CD4-positive, alpha-beta T cell treated with Interleukin-15 for 1 hour (primary cell): ENCODE measurements at regions not wholly inside any gene's neighbourhood (a gene's known extent, or its start where the extent isn't known, plus 50 kb on each side); places are given as distances from the start of the nearest gene placed in this dataset.
"Not testable (repeated sequence)": the region's sequence is repeated elsewhere in the genome, so short reads cannot be mapped to it uniquely, and the experiment has no call there.

ENCODE experiments used
- DNase-seq: peaks from one replicate; pipeline ENCODE4 v3.0.0-alpha.2; 2020

- DNase-seq = no peak
Measured at GRCh38 chr14:71165121-71166031, 258.1 kb downstream of the PCNX1 start.

GRCh38 chr14:71166180-71166837 is 259.1 kb downstream of the PCNX1 start:
- no peak for DNase-seq

DNA sequence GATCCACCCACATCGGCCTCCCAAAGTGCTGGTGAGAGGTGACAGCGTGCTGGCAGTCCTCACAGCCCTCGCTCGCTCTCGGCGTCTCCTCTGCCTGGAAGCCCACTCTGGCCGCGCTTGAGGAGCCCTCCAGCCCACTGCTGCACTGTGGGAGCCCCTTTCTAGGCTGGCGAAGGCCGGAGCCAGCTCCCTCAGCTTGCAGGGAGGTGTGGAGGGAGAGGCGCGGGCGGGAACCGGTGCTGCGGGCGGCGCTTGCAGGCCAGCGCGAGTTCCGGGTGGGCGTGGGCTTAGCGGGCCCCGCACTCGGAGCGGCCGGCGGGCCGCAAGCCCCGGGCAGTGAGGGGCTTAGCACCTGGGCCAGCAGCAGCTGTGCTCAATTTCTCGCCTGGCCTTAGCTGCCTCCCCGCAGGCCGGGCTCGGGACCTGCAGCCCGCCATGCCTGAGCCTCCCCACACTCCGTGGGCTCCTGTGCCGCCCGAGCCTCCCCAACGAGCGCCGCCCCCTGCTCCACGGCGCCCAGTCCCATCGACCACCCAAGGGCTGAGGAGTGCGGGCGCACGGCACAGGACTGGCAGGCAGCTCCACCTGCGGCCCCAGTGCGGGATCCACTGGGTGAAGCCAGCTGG is 260.2 kb downstream of the PCNX1 start:
- not testable (repeated sequence) for DNase-seq

- DNase-seq = not testable (repeated sequence)
Measured at GRCh38 chr14:71168161-71168560, 260.9 kb downstream of the PCNX1 start.

- no peak for DNase-seq
Measured at GRCh38 chr14:71168564-71169427, 261.5 kb downstream of the PCNX1 start.

DNA sequence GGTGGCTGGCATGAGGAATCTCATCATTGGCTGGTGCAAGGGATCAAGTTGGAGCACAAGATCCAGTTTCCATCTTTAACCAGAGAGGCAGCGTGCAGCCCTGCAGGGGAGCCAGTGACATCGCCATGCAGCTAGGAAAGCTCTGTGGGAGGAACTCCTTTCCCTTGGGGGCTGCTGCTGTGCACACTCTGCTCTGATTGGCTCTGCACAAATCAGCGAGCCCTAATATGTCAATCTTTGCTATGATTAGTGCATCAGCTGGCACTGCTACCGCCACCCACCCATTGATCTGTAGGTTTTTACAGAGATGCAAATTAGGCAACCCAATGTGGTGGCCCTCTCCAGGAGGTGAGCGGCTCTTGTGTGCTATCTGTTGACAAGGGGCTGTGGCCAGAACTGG is 262.6 kb downstream of the PCNX1 start:
- no peak for DNase-seq

- DNase-seq = no peak
Measured at GRCh38 chr14:71175491-71175890, 268.2 kb downstream of the PCNX1 start.

DNA sequence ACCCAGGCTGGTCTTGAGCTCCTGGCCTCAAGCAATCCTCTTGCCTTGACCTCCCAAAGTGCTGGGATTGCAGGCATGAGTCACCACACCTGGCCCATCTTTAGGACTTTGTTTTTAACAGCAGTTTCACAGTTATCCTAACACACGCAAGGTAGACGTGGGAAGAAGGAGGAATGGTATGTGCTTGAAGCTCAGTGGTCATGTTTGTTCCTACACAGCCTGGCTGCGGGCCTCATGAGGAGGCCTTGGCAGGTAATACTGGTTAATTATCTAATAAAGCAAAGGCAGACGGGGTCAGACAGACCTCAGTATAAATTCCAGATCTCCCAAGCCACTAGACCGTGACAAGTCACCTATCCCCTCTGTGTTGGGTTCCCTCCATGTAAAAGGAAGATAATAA is 271.8 kb downstream of the PCNX1 start:
- DNase-seq = no peak

DNA sequence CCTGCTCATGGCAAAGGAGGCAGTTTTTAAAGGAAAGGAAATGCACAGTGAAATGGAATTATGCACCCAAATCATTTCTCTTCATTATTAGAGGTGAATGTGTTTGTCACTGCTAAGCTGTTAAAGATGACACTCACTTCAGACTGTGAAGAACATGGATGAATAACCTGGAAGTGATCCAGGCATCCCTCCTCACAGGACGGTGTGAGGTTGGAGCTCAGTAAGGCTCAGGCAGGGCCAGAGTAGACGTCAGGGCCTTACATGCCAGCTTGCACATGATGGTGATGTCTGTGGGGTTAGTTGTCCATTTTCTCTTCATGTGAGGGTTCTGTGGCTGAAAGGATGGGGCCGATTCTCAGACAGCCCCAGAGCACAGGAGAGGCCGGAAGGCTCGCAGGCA is 273.1 kb downstream of the PCNX1 start:
- no peak for DNase-seq

DNA sequence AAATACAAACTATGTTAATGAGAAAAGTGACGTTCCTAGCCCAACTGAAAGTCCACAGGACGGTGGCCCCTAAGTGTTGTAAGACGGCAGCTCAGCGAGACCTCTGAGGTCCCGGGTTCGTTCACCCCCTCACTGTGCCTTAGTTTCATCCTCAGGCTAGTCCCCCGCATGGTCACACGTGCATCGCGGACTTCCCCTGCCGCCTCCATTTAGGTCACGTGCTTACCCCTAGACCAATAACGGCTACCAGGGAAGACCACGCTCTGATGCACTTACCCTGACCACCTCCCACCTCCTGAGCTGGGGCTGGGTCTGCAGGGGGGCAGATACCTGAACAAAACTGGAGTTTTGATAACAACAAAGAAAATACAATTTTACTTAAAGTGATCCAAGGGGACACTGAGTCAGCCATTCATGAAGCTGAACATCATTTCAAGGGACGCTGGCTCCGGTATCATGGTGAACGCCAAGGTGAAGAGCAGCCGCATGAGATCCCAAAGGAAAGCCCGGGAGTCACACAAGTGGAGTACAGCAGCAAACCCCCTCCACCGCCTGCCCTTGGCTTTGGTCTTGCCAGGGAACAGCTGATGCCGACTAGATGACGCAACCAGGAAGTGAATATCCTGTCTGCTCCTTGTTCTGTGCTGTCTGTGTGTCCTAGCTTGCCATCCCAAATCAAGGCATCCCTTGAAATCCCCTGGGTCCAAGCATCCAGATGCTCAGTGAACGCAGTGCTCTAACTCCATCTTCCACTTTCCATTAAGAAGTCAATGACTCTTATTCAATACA is 274.1 kb downstream of the PCNX1 start:
- DNase-seq = no peak

- DNase-seq = no peak
Measured at GRCh38 chr14:71183876-71184689, 276.8 kb downstream of the PCNX1 start.

- no peak for DNase-seq
Measured at GRCh38 chr14:71185637-71186036, 278.4 kb downstream of the PCNX1 start.

DNA sequence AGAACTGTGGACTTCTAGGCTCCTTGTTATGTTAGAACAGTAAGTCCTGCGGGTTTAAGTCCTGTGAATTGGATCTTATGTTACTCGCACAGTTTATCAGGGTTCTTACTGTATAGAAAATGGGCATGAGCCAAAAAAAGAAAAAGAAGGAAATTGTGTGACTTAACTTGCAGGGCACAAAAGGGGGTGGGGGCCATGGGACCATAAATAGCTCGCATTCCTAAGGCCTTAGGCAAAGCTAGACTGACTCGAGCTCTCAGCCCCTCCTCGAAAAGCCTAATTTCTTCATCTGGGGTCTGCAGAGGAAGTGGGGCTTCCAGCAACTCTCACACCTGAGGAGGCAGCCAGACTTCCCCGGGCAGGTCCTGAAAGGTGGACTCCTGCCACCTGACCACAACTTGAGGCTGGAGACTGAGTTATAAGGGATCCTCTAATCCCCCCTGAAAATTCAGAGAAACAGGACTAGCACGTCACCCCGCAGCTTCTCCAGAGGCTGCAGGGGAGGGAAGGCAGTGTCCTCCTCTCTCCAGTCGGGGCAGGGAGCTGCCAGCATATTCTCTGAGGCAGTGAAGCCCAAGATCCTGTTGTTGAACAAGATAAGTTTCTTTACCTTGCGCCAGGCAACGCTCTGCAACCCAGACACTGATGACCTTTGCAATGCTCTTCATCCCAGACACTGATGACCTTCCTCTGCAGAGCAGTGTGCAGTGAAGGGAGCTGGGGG is 280.5 kb downstream of the PCNX1 start:
- no peak for DNase-seq

- no peak for DNase-seq
Measured at GRCh38 chr14:71190770-71191374, 283.6 kb downstream of the PCNX1 start.

- DNase-seq = no peak
Measured at GRCh38 chr14:71193663-71194062, 286.4 kb downstream of the PCNX1 start.

GRCh38 chr14:71194251-71194650 is 287.0 kb downstream of the PCNX1 start:
- DNase-seq = no peak

DNA sequence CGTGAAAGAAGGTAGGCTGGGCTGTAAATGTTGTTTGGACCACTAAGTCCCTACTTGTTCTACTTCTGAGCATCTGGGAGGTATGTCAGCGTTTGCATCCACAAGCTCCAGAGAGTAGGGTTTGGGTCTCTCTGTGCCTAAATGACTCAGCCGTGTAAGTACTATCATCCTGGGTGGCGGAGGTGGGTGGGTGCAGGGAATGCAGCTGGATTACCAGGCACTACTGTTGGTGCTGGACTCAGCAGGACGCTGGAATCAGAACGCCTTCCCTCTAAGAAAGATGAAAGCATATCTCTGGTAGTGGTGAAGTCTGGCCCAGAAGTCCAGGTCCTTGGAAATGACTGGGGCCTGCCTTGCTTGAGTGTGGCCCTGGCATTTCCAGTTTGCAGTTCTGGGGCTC is 289.7 kb downstream of the PCNX1 start:
- no peak for DNase-seq

DNA sequence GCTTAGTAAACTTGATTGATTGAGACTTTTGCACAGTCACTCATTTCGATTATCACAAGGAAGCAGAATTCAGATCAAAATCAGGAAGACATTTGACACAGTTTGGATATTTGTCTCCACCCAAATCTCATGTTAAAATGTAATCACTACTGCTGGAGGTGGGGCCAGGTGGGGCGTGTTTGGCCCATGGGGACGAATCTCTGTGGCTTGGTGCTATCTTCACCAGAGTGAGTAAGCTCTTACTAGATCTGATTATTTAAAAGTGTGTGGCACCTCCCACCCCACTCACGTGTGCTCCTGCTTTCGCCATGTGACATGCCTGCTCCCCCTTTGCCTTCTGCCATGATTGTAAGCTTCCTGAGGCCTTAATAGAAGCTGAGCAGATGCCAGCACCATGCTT is 291.4 kb downstream of the PCNX1 start:
- DNase-seq = no peak

GRCh38 chr14:71201840-71202239 is 294.6 kb downstream of the PCNX1 start:
- DNase-seq = no peak

GRCh38 chr14:71202881-71203280 is 295.6 kb downstream of the PCNX1 start:
- DNase-seq = no peak
